Naive thymus-derived CD4-positive, alpha-beta T cell (primary cell): ENCODE measurements at regions not wholly inside any gene's neighbourhood (a gene's known extent, or its start where the extent isn't known, plus 50 kb on each side); places are given as distances from the start of the nearest gene placed in this dataset.
"Not testable (repeated sequence)": the region's sequence is repeated elsewhere in the genome, so short reads cannot be mapped to it uniquely, and the experiment has no call there.

Experiments used
- ATAC-seq: fragments of 150-1000 bp; cut with Tn5 transposase; 2 replicates; pipeline ENCODE4 v1.10.0; 2021; ENCODE audit warnings: mild to moderate bottlenecking, moderate library complexity
- CTCF ChIA-PET: fragments of 350-600 bp; sonication (Branson Sonifier 250); formaldehyde crosslinking; loops from one replicate; lab custom pipeline; 2021; ENCODE audit warnings: antibody characterized with exemption; lab: Charles Lee
- POLR2A ChIA-PET: fragments of 350-600 bp; sonication (Branson Sonifier 250); formaldehyde crosslinking; loops from one replicate; lab custom pipeline; 2021; ENCODE audit warnings: antibody characterized with exemption, inconsistent platforms; lab: Charles Lee
- DNase-seq, 9 donors: peaks; one replicate each; pipeline versions ENCODE4 v3.0.0 to v3.0.0-alpha.2; 2020 to 2022; ENCODE audit warnings: mixed read lengths in 1 of 9
- H3K27ac ChIP-seq: one replicate; pipeline ENCODE4 v1.7.0; 2013; ENCODE audit warnings: mild to moderate bottlenecking, low read depth, low read length, moderate library complexity
- H3K27me3 ChIP-seq, 2 donors: one replicate each; pipeline ENCODE4 v1.7.0; 2013; ENCODE audit warnings: low read length in 2 of 2, mild to moderate bottlenecking in 2 of 2, moderate library complexity in 2 of 2; ENCODE audit not compliant: control insufficient read depth in 2 of 2, insufficient read depth in 2 of 2
- H3K36me3 ChIP-seq, 3 experiments: 1 replicate in 2 of 3; 2 replicates in 1 of 3; pipeline ENCODE4 v1.7.0; 2013; ENCODE audit warnings: low read length in 3 of 3, mild to moderate bottlenecking in 3 of 3, moderate library complexity in 1 of 3; ENCODE audit not compliant: insufficient read depth in 3 of 3, control insufficient read depth in 2 of 3
- H3K4me1 ChIP-seq, 2 donors: one replicate each; pipeline ENCODE4 v1.7.0; 2013; ENCODE audit warnings: low read length in 2 of 2, mild to moderate bottlenecking in 2 of 2, moderate library complexity in 1 of 2; ENCODE audit not compliant: control insufficient read depth in 2 of 2, insufficient read depth in 2 of 2
- H3K4me3 ChIP-seq: 2 replicates; pipeline ENCODE4 v1.7.0; 2013; ENCODE audit warnings: mild to moderate bottlenecking, low read length
- H3K9me3 ChIP-seq, 3 experiments: 1 replicate in 2 of 3; 2 replicates in 1 of 3; pipeline ENCODE4 v1.7.0; 2013; ENCODE audit warnings: low read length in 3 of 3; ENCODE audit not compliant: control insufficient read depth in 2 of 3
- H3K27ac Mint-ChIP-seq, 9 donors: one replicate each; pipeline ENCODE4 v1.8.0; 2020 to 2022; ENCODE audit warnings: mixed read lengths in 9 of 9, mild to moderate bottlenecking in 8 of 9, moderate library complexity in 5 of 9, inconsistent platforms in 2 of 9
- H3K27me3 Mint-ChIP-seq, 5 donors: one replicate each; pipeline ENCODE4 v1.8.0; 2021 to 2022; ENCODE audit warnings: mixed read lengths in 5 of 5, mild to moderate bottlenecking in 1 of 5
- H3K36me3 Mint-ChIP-seq, 5 donors: one replicate each; pipeline ENCODE4 v1.8.0; 2020 to 2022; ENCODE audit warnings: mixed read lengths in 5 of 5, mild to moderate bottlenecking in 3 of 5, inconsistent platforms in 1 of 5
- H3K4me1 Mint-ChIP-seq, 7 donors: one replicate each; pipeline ENCODE4 v1.8.0; 2020 to 2022; ENCODE audit warnings: mixed read lengths in 7 of 7, mild to moderate bottlenecking in 3 of 7, inconsistent platforms in 1 of 7
- H3K4me3 Mint-ChIP-seq, 10 donors: one replicate each; pipeline ENCODE4 v1.8.0; 2020 to 2022; ENCODE audit warnings: mild to moderate bottlenecking in 10 of 10, mixed read lengths in 10 of 10, moderate library complexity in 6 of 10, inconsistent platforms in 2 of 10
- H3K9me3 Mint-ChIP-seq, 11 donors: one replicate each; pipeline ENCODE4 v1.8.0; 2020 to 2022; ENCODE audit warnings: mixed read lengths in 11 of 11, mild to moderate bottlenecking in 4 of 11, inconsistent platforms in 1 of 11, moderate library complexity in 1 of 11
- intact Hi-C, 2 donors: fragments of 100-400 bp; cut with micrococcal nuclease; formaldehyde crosslinking; loops; one replicate each; pipeline ENCODE4 v1.15.1; 2023

GRCh38 chr10:27382176-27382575 lies 121.9 kb upstream of the RAB18 start:
- Histone ChIP-seq H3K9me3 (no peaks in the 10 kb centered on the region), H3K27ac (no peak overlapping the region), H3K36me3 (no peaks in the 10 kb centered on the region), H3K4me3 (no peak overlapping the region), H3K27me3 (no peaks in the 10 kb centered on the region), H3K4me1 (no peaks in the 10 kb centered on the region)
- intact Hi-C loops: no loop called here
- ChIA-PET CTCF (no interaction called here), POLR2A (no interaction called here)
- DNase-seq (no peak), ATAC-seq (no peak)
- H3K27me3 Mint-ChIP-seq: peaks cover 17 to 43% (median 25%) of the 10 kb centered on the region in 5 donors
- no peak overlapping the region for H3K4me3 Mint-ChIP-seq
- H3K27ac Mint-ChIP-seq: no peak overlapping the region
- no peaks in the 10 kb centered on the region for H3K4me1 Mint-ChIP-seq
- peaks cover 0 to 7% (median 3%) of the 10 kb centered on the region in 11 donors for H3K9me3 Mint-ChIP-seq
- peaks cover 0 to 7% (median 0%) of the 10 kb centered on the region in 5 donors for H3K36me3 Mint-ChIP-seq

DNA sequence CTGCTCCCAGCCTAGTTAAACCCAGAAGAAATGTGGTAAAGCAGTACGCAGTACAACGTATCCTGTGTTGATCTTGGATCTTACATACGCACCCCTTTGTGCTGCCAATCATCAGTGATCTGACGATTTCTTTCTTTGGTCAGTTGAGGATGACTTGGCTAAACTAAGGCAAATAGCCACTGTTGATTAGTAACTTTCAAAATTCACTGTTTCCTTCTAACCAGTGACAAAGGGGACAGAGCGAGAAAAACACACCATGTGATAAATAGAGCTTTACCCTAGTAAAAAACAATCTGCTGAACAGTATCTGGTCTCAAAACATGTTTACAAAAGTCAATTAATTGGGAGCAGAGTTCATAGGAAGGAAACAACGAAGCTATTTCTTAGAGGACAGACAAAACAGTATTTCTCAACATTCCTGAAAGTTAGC lies 123.2 kb upstream of the RAB18 start:
- Mint-ChIP-seq H3K27ac (no peak overlapping the region), H3K36me3 (peaks cover 0 to 7% (median 0%) of the 10 kb centered on the region in 5 donors), H3K27me3 (peaks cover 17 to 40% (median 29%) of the 10 kb centered on the region in 5 donors), H3K4me1 (no peaks in the 10 kb centered on the region), H3K9me3 (peaks cover 0 to 7% (median 3%) of the 10 kb centered on the region in 11 donors), H3K4me3 (no peak overlapping the region)
- intact Hi-C loops: no loop called here
- no peaks in the 10 kb centered on the region for H3K4me1 ChIP-seq
- no peaks in the 10 kb centered on the region for H3K27me3 ChIP-seq
- CTCF ChIA-PET: no interaction called here
- DNase-seq: no peak
- no peaks in the 10 kb centered on the region for H3K36me3 ChIP-seq
- no peaks in the 10 kb centered on the region for H3K9me3 ChIP-seq
- POLR2A ChIA-PET: no interaction called here
- no peak overlapping the region for H3K27ac ChIP-seq
- no peak overlapping the region for H3K4me3 ChIP-seq
- ATAC-seq: no peak

DNA sequence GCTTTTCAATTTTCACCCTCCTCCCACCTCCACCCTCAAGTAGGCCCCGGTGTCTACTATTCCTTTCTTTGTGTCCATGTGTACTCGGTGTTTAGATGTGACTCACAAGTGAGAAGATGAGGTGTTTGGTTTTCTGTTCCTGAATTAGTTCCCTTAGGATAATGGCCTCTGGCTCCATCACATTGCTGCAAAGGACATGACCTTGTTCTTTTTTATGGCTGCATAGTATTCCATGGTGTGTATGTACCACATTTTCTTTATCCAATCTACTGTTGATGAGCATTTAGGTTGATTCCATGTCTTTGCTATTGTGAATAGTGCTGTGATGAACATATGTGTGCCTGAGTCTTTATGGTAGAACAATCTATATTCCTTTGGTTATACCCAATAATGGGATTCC lies 125.1 kb upstream of the RAB18 start:
- CTCF ChIA-PET, ATAC-seq: not testable (repeated sequence)
- intact Hi-C loops: loop anchor here in 1 of 2 donors (10.0 kb wide), 1 partner anchor 866 kb away; no protein-coding TSS in a partner anchor

DNA sequence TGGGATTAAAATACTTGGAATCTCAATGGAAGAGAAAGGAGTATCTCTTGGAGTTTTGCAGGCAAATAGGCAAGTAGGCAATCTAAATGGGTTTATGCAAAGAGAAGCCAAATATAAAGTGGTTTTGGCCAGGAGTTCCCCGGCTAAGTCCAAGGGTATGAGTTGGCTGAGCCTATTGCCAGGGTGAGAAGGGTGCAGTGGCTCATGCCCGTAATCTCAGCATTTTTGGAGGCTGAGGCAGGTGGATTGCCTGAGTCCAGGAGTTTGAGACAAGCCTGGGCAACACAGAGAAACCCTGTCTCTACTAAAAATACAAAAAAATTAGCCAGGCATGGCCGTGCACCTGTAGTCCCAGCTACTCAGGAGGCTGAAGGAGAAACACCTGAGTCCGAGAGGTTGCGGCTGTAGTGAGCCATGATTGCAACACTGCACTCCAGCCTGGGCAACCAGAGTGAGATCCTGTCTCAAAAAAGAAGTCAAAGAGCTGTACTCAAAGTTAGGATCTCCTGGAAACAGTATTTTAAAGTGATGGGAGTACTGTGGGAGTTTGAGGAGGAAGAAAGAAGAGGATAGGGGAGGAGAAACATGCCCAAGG lies 130.4 kb upstream of the RAB18 start:
- intact Hi-C loops: loop anchor here in 1 of 2 donors (10.0 kb wide), 1 partner anchor 871 kb away; no protein-coding TSS in a partner anchor
- CTCF ChIA-PET: interaction anchor here (0.7 kb wide), 1 partner anchor 284 kb away, joined by 3 read pairs; no protein-coding TSS in a partner anchor
- H3K36me3 Mint-ChIP-seq: no peaks in the 10 kb centered on the region
- no peaks in the 10 kb centered on the region for H3K27me3 ChIP-seq
- no peak overlapping the region for H3K27ac ChIP-seq
- no peaks in the 10 kb centered on the region for H3K9me3 Mint-ChIP-seq
- H3K9me3 ChIP-seq: no peaks in the 10 kb centered on the region
- no peak for ATAC-seq
- H3K4me1 Mint-ChIP-seq: no peaks in the 10 kb centered on the region
- no peak for DNase-seq
- no peak overlapping the region for H3K4me3 ChIP-seq
- POLR2A ChIA-PET: interaction anchor here (0.6 kb wide), 1 partner anchor 1020 kb away, joined by 3 read pairs; no protein-coding TSS in a partner anchor
- no peak overlapping the region for H3K27ac Mint-ChIP-seq
- H3K4me3 Mint-ChIP-seq: no peak overlapping the region
- H3K36me3 ChIP-seq: no peaks in the 10 kb centered on the region
- peaks cover 0 to 21% (median 8%) of the 10 kb centered on the region in 5 donors for H3K27me3 Mint-ChIP-seq
- no peaks in the 10 kb centered on the region for H3K4me1 ChIP-seq

More for the DNA sequence above, 125.1 kb upstream of the RAB18 start:
- H3K9me3 Mint-ChIP-seq, H3K4me3 Mint-ChIP-seq, H3K27ac Mint-ChIP-seq, H3K27ac ChIP-seq, H3K36me3 Mint-ChIP-seq, H3K4me3 ChIP-seq, H3K4me1 Mint-ChIP-seq, H3K9me3 ChIP-seq, H3K36me3 ChIP-seq, H3K27me3 ChIP-seq, H3K4me1 ChIP-seq, DNase-seq: not testable (repeated sequence)
- POLR2A ChIA-PET: interaction anchor here (0.6 kb wide), 1 partner anchor 152 kb away, joined by 5 read pairs; no protein-coding TSS in a partner anchor
- peaks cover 10 to 33% (median 19%) of the 10 kb centered on the region in 5 donors for H3K27me3 Mint-ChIP-seq

DNA sequence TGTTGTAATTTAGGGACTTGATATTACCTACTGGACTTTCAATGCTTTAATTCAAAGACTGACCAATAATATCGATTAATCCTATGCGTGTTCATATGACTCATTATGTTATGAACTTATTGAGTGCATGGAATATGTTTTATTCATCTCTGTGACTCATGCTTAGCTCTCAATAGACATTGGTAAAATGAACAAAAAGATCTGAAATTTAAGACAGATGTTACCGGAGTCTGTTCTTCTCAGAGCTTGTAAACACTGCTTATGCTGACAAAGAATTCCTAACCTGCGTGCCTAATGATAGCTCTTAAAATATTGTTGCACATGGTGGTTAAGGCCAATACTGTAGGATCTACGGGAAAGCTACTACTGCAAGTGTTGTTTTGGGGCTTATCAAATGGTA lies 131.5 kb upstream of the ACBD5 start:
- H3K9me3 Mint-ChIP-seq: no peaks in the 10 kb centered on the region
- ATAC-seq: no peak
- intact Hi-C loops: loop anchor here in 1 of 2 donors (10.0 kb wide), 1 partner anchor 873 kb away; no protein-coding TSS in a partner anchor
- CTCF ChIA-PET: no interaction called here
- no peaks in the 10 kb centered on the region for H3K4me1 Mint-ChIP-seq
- Histone ChIP-seq H3K4me3 (no peak overlapping the region), H3K9me3 (no peaks in the 10 kb centered on the region), H3K27me3 (no peaks in the 10 kb centered on the region), H3K4me1 (no peaks in the 10 kb centered on the region), H3K36me3 (no peaks in the 10 kb centered on the region), H3K27ac (no peak overlapping the region)
- no peak for DNase-seq
- peaks cover 0 to 15% (median 8%) of the 10 kb centered on the region in 5 donors for H3K27me3 Mint-ChIP-seq
- no peaks in the 10 kb centered on the region for H3K36me3 Mint-ChIP-seq
- no peak overlapping the region for H3K27ac Mint-ChIP-seq
- H3K4me3 Mint-ChIP-seq: no peak overlapping the region
- POLR2A ChIA-PET: no interaction called here

DNA sequence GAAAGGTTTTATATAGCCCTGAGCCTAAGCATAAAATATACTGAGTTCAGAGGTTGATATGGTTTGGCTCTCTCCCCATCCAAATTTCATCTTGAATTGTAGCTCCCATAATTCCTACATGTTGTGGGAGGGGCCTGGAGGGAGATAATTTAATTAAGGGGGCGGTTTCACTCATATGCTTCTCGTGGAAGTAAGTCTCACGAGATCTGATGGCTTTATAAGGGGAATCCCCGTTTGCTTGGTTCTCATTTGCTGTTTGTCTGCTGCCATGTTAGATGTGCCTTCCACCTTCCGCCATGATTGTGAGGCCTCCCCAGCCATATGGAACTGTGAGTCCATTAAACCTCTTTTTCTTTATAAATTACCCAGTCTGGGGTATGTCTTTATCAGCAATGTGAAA lies 130.8 kb upstream of the ACBD5 start:
- H3K4me1 Mint-ChIP-seq, ATAC-seq, H3K4me3 Mint-ChIP-seq, H3K9me3 ChIP-seq, H3K36me3 Mint-ChIP-seq, H3K27ac ChIP-seq, POLR2A ChIA-PET, CTCF ChIA-PET, DNase-seq, H3K4me1 ChIP-seq, H3K27ac Mint-ChIP-seq, H3K36me3 ChIP-seq, H3K4me3 ChIP-seq, H3K27me3 ChIP-seq, H3K9me3 Mint-ChIP-seq: not testable (repeated sequence)
- H3K27me3 Mint-ChIP-seq: peaks cover 0 to 13% (median 8%) of the 10 kb centered on the region in 5 donors
- intact Hi-C loops: loop anchor here in 1 of 2 donors (10.0 kb wide), 1 partner anchor 873 kb away; no protein-coding TSS in a partner anchor
